ENCODE measurements at regions not wholly inside any gene's neighbourhood (a gene's known extent, or its start where the extent isn't known, plus 50 kb on each side); places are given as distances from the start of the nearest gene placed in this dataset.

DNA sequence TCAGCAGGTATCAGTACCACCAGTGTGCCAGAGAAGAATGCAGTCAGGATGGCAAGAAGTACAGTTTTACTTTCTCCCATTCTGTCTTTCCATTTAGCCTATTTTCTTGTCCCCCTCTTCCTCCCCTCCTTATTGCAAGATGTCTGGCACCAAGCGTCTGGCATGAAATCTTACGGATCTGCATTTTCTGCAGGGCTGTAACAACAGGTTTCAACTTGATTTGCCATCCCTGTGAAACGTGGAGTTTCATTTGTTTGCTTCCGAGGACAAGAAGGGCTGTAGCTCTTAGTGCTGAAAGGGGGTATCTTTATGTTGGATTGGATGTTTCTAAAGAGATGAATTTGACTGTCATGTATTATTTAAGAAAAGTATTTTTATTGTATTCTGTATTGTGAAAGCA is 1110.6 kb downstream of the BCL11B start:
- H3K4me3 ChIP-seq (ENCODE audit: insufficient read length, low read depth): no peak overlapping the region
- no peak for TF ChIP-seq ZNF274 (IDR thresholded peaks at IDR 0.05; ENCODE audit: low read depth, low read length)
- no peak for TF ChIP-seq YY1 (IDR thresholded peaks at IDR 0.05; ENCODE audit: insufficient read depth, insufficient read length)
- TF ChIP-seq SUZ12 (IDR thresholded peaks at IDR 0.05; ENCODE audit: extremely low read depth, insufficient read depth, insufficient read length): no peak
- H3K4me1 ChIP-seq (ENCODE audit: insufficient read depth, insufficient read length): no peaks in the 10 kb centered on the region
- DNase-seq (ENCODE audit: low read depth, low spot score): no peak
- H3K36me3 ChIP-seq (ENCODE audit: insufficient read depth, insufficient read length, low read length): no peaks in the 10 kb centered on the region
- H3K9me3 ChIP-seq (ENCODE audit: insufficient read depth, low read length): no peaks in the 10 kb centered on the region
- H3K9ac ChIP-seq (ENCODE audit: insufficient read length, low read depth): no peak overlapping the region
- H3K27me3 ChIP-seq (ENCODE audit: insufficient read depth, insufficient read length): no peaks in the 10 kb centered on the region

GRCh38 chr14:98162856-98163805 is 1108.9 kb downstream of the BCL11B start:
- H3K36me3 ChIP-seq (ENCODE audit: insufficient read depth, insufficient read length, low read length): no peaks in the 10 kb centered on the region
- no peaks in the 10 kb centered on the region for H3K4me1 ChIP-seq (ENCODE audit: insufficient read depth, insufficient read length)
- no peak overlapping the region for H3K4me3 ChIP-seq (ENCODE audit: insufficient read length, low read depth)
- DNase-seq (ENCODE audit: low read depth, low spot score): no peak
- no peak for TF ChIP-seq SUZ12 (IDR thresholded peaks at IDR 0.05; ENCODE audit: extremely low read depth, insufficient read depth, insufficient read length)
- TF ChIP-seq YY1 (IDR thresholded peaks at IDR 0.05; ENCODE audit: insufficient read depth, insufficient read length): no peak
- no peak for TF ChIP-seq ZNF274 (IDR thresholded peaks at IDR 0.05; ENCODE audit: low read depth, low read length)
- H3K27me3 ChIP-seq (ENCODE audit: insufficient read depth, insufficient read length): no peaks in the 10 kb centered on the region
- H3K9ac ChIP-seq (ENCODE audit: insufficient read length, low read depth): no peak overlapping the region
- no peaks in the 10 kb centered on the region for H3K9me3 ChIP-seq (ENCODE audit: insufficient read depth, low read length)

- no peaks in the 10 kb centered on the region for H3K36me3 ChIP-seq (ENCODE audit: insufficient read depth, insufficient read length, low read length)
- no peaks in the 10 kb centered on the region for H3K27me3 ChIP-seq (ENCODE audit: insufficient read depth, insufficient read length)
- H3K4me1 ChIP-seq (ENCODE audit: insufficient read depth, insufficient read length): no peaks in the 10 kb centered on the region
- no peak overlapping the region for H3K4me3 ChIP-seq (ENCODE audit: insufficient read length, low read depth)
- no peak for DNase-seq (ENCODE audit: low read depth, low spot score)
- H3K9ac ChIP-seq (ENCODE audit: insufficient read length, low read depth): no peak overlapping the region
- no peaks in the 10 kb centered on the region for H3K9me3 ChIP-seq (ENCODE audit: insufficient read depth, low read length)
- TF ChIP-seq ZNF274 (IDR thresholded peaks at IDR 0.05; ENCODE audit: low read depth, low read length): no peak
- no peak for TF ChIP-seq SUZ12 (IDR thresholded peaks at IDR 0.05; ENCODE audit: extremely low read depth, insufficient read depth, insufficient read length)
- no peak for TF ChIP-seq YY1 (IDR thresholded peaks at IDR 0.05; ENCODE audit: insufficient read depth, insufficient read length)
Measured at GRCh38 chr14:98163873-98164272, 1108.1 kb downstream of the BCL11B start.

DNA sequence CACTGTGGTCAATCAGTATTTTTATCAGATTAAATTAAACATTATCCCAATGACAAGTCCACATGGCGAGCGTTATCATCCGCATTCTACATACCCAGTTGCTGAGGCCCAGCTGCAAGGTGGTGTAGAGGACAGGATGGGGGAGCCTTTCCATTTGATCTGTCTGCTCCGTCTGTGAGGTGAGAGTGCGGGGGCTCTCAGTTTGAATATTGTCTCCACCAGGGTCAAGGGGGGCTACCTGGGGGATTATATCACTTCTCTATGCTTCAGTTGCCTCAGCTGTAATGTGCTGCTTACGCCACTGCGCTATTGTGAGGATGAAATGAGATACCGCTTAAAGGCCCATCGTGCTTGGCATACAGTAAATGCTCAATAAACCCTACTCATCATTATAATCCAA is 1106.0 kb downstream of the BCL11B start:
- H3K36me3 ChIP-seq (ENCODE audit: insufficient read depth, insufficient read length, low read length): no peaks in the 10 kb centered on the region
- H3K27me3 ChIP-seq (ENCODE audit: insufficient read depth, insufficient read length): no peaks in the 10 kb centered on the region
- DNase-seq (ENCODE audit: low read depth, low spot score): no peak
- H3K4me3 ChIP-seq (ENCODE audit: insufficient read length, low read depth): no peak overlapping the region
- no peaks in the 10 kb centered on the region for H3K9me3 ChIP-seq (ENCODE audit: insufficient read depth, low read length)
- peaks cover 2% of the 10 kb centered on the region for H3K4me1 ChIP-seq (ENCODE audit: insufficient read depth, insufficient read length)
- no peak overlapping the region for H3K9ac ChIP-seq (ENCODE audit: insufficient read length, low read depth)
- no peak for TF ChIP-seq SUZ12 (IDR thresholded peaks at IDR 0.05; ENCODE audit: extremely low read depth, insufficient read depth, insufficient read length)
- no peak for TF ChIP-seq ZNF274 (IDR thresholded peaks at IDR 0.05; ENCODE audit: low read depth, low read length)
- TF ChIP-seq YY1 (IDR thresholded peaks at IDR 0.05; ENCODE audit: insufficient read depth, insufficient read length): no peak

DNA sequence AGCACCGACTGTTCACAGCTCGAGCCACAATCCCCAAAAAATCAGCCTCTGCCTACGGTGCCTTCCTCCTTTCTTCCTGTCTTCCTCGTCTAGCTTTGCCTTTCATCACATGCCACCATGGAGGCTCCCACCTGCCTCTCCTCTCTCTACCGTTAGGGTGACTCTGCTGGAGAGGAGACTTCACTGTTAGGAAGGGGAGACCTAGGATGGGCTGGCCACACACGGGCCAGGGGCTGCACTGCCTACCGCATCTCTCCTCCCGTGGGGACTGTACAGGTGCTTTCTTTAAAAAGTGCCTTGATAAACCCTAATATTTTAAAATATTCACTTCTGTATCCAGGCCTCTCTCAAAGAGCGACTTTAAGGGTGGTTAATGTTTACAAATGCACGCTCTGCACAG is 1104.7 kb downstream of the BCL11B start:
- DNase-seq (ENCODE audit: low read depth, low spot score): no peak
- H3K4me3 ChIP-seq (ENCODE audit: insufficient read length, low read depth): no peak overlapping the region
- no peaks in the 10 kb centered on the region for H3K36me3 ChIP-seq (ENCODE audit: insufficient read depth, insufficient read length, low read length)
- H3K9me3 ChIP-seq (ENCODE audit: insufficient read depth, low read length): no peaks in the 10 kb centered on the region
- TF ChIP-seq YY1 (IDR thresholded peaks at IDR 0.05; ENCODE audit: insufficient read depth, insufficient read length) (no peak), SUZ12 (IDR thresholded peaks at IDR 0.05; ENCODE audit: extremely low read depth, insufficient read depth, insufficient read length) (no peak), ZNF274 (IDR thresholded peaks at IDR 0.05; ENCODE audit: low read depth, low read length) (no peak)
- peaks cover 2% of the 10 kb centered on the region for H3K4me1 ChIP-seq (ENCODE audit: insufficient read depth, insufficient read length)
- H3K27me3 ChIP-seq (ENCODE audit: insufficient read depth, insufficient read length): no peaks in the 10 kb centered on the region
- no peak overlapping the region for H3K9ac ChIP-seq (ENCODE audit: insufficient read length, low read depth)

DNA sequence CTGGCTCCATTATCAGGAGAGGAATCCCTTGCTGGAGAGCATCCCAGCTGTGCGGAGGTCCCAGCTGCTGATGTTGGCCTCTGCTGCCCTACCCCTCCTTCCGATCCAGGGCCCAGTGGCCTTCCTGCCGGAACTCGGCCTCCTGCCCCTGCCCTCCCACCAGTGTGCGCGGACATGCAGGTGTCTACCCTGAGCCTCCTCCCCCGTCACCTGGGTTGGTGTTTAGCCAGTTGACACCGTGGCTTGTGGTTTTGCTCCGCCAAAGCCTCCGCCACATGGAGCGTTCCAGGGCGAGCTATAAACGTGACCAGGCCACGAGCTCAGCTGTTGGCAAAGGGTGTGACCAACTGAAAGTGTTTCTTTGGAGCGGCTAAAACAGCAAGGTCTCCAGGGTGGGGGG is 1104.3 kb downstream of the BCL11B start:
- H3K27me3 ChIP-seq (ENCODE audit: insufficient read depth, insufficient read length): no peaks in the 10 kb centered on the region
- no peaks in the 10 kb centered on the region for H3K36me3 ChIP-seq (ENCODE audit: insufficient read depth, insufficient read length, low read length)
- H3K4me1 ChIP-seq (ENCODE audit: insufficient read depth, insufficient read length): peaks cover 2% of the 10 kb centered on the region
- H3K9ac ChIP-seq (ENCODE audit: insufficient read length, low read depth): no peak overlapping the region
- no peak for TF ChIP-seq SUZ12 (IDR thresholded peaks at IDR 0.05; ENCODE audit: extremely low read depth, insufficient read depth, insufficient read length)
- no peak for TF ChIP-seq ZNF274 (IDR thresholded peaks at IDR 0.05; ENCODE audit: low read depth, low read length)
- TF ChIP-seq YY1 (IDR thresholded peaks at IDR 0.05; ENCODE audit: insufficient read depth, insufficient read length): no peak
- no peak overlapping the region for H3K4me3 ChIP-seq (ENCODE audit: insufficient read length, low read depth)
- DNase-seq (ENCODE audit: low read depth, low spot score): no peak
- H3K9me3 ChIP-seq (ENCODE audit: insufficient read depth, low read length): no peaks in the 10 kb centered on the region

- H3K9me3 ChIP-seq (ENCODE audit: insufficient read depth, low read length): no peaks in the 10 kb centered on the region
- DNase-seq (ENCODE audit: low read depth, low spot score): no peak
- H3K4me1 ChIP-seq (ENCODE audit: insufficient read depth, insufficient read length): peaks cover 2% of the 10 kb centered on the region
- no peak overlapping the region for H3K4me3 ChIP-seq (ENCODE audit: insufficient read length, low read depth)
- no peak for TF ChIP-seq SUZ12 (IDR thresholded peaks at IDR 0.05; ENCODE audit: extremely low read depth, insufficient read depth, insufficient read length)
- no peak for TF ChIP-seq YY1 (IDR thresholded peaks at IDR 0.05; ENCODE audit: insufficient read depth, insufficient read length)
- no peak for TF ChIP-seq ZNF274 (IDR thresholded peaks at IDR 0.05; ENCODE audit: low read depth, low read length)
- H3K36me3 ChIP-seq (ENCODE audit: insufficient read depth, insufficient read length, low read length): no peaks in the 10 kb centered on the region
- H3K27me3 ChIP-seq (ENCODE audit: insufficient read depth, insufficient read length): no peaks in the 10 kb centered on the region
- no peak overlapping the region for H3K9ac ChIP-seq (ENCODE audit: insufficient read length, low read depth)
Measured at GRCh38 chr14:98168211-98168985, 1103.6 kb downstream of the BCL11B start.
